SK-N-SH (cell line): ENCODE measurements at regions not wholly inside any gene's neighbourhood (a gene's known extent, or its start where the extent isn't known, plus 50 kb on each side); places are given as distances from the start of the nearest gene placed in this dataset.

Source experiments
- CTCF ChIA-PET: fragments of 300-600, 350-600 bp; formaldehyde crosslinking; extraction: SDS; loops from one replicate; lab custom pipeline; 2021; lab: Yijun Ruan, JAX
- POLR2A ChIA-PET: fragments of 350-600 bp; sonication (Branson Sonifier 250); formaldehyde crosslinking; extraction: SDS; loops from one replicate; lab custom pipeline; 2020; ENCODE audit warnings: antibody characterized with exemption, inconsistent platforms; lab: Yijun Ruan, JAX
- DNase-seq: peaks from one replicate; pipeline ENCODE4 v3.0.0; 2012
- H2AFZ ChIP-seq: fragments of 200-600 bp; sonication (generic); 2 replicates; pipeline ENCODE4 v1.8.1; 2016; ENCODE audit warnings: antibody characterized with exemption, mild to moderate bottlenecking, low read depth
- H3F3A ChIP-seq: fragments of 200-600 bp; sonication (generic); replicated peaks from 2 replicates; pipeline ENCODE3; 2016; ENCODE audit warnings: antibody characterized with exemption, mild to moderate bottlenecking; ENCODE audit not compliant: insufficient read depth
- H3K27ac ChIP-seq, 2 experiments: fragments of 200-500 bp in 1 of 2; fragments of 200-600 bp in 1 of 2; sonication (Bioruptor generic) in 1 of 2; sonication (generic), shearing (Covaris generic) in 1 of 2; 2 replicates each; pipeline versions ENCODE4 v1.5.1 to v1.6.1; 2014 to 2016; ENCODE audit warnings: low read depth in 2 of 2, inconsistent platforms in 1 of 2, low read length in 1 of 2, mild to moderate bottlenecking in 1 of 2, mixed read lengths in 1 of 2
- H3K27me3 ChIP-seq: fragments of 200-600 bp; sonication (generic), shearing (Covaris generic); 2 replicates; pipeline ENCODE4 v1.6.1; 2016; ENCODE audit warnings: mixed run types; ENCODE audit not compliant: insufficient read depth
- H3K36me3 ChIP-seq, 2 experiments: fragments of 200-500 bp in 1 of 2; fragments of 200-600 bp in 1 of 2; sonication (Bioruptor generic) in 1 of 2; sonication (generic) in 1 of 2; replicated peaks in 1 of 2; 2 replicates each; pipeline versions ENCODE3 to v1.5.1; 2014 to 2016; ENCODE audit warnings: low read length in 1 of 2, mild to moderate bottlenecking in 1 of 2; ENCODE audit not compliant: insufficient read depth in 2 of 2, control insufficient read depth in 1 of 2
- H3K4me1 ChIP-seq, 2 experiments: fragments of 200-500 bp in 1 of 2; fragments of 200-600 bp in 1 of 2; sonication (Bioruptor generic) in 1 of 2; sonication (generic), shearing (Covaris generic) in 1 of 2; 2 replicates each; pipeline versions ENCODE4 v1.5.1 to v1.6.1; 2014 to 2016; ENCODE audit warnings: low read depth in 1 of 2, low read length in 1 of 2, mixed run types in 1 of 2; ENCODE audit not compliant: insufficient read depth in 2 of 2, control insufficient read depth in 1 of 2
- H3K4me2 ChIP-seq: fragments of 200-600 bp; sonication (generic), shearing (Covaris generic); 2 replicates; pipeline ENCODE4 v1.6.1; 2017; ENCODE audit warnings: mixed run types
- H3K4me3 ChIP-seq, 2 experiments: fragments of 200-500 bp in 1 of 2; fragments of 200-600 bp in 1 of 2; sonication (Bioruptor generic) in 1 of 2; sonication (generic), shearing (Covaris generic) in 1 of 2; 2 replicates each; pipeline versions ENCODE4 v1.5.1 to v1.8.1; 2014 to 2016; ENCODE audit warnings: low read depth in 2 of 2, inconsistent platforms in 1 of 2, low read length in 1 of 2, mild to moderate bottlenecking in 1 of 2, mixed read lengths in 1 of 2, moderate library complexity in 1 of 2
- H3K79me2 ChIP-seq: fragments of 200-600 bp; sonication (generic); 2 replicates; pipeline ENCODE4 v1.8.1; 2017; ENCODE audit warnings: mild to moderate bottlenecking; ENCODE audit not compliant: insufficient read depth
- H3K9ac ChIP-seq: fragments of 200-600 bp; sonication (generic); 2 replicates; pipeline ENCODE4 v1.6.1; 2017; ENCODE audit warnings: mixed run types
- H3K9me2 ChIP-seq: fragments of 200-600 bp; sonication (generic); 2 replicates; pipeline ENCODE4 v1.6.1; 2017; ENCODE audit warnings: mixed run types
- H3K9me3 ChIP-seq: fragments of 200-600 bp; sonication (generic); 2 replicates; pipeline ENCODE4 v1.6.1; 2017; ENCODE audit warnings: mixed run types, mild to moderate bottlenecking, moderate library complexity
- H4K20me1 ChIP-seq: fragments of 200-600 bp; sonication (generic); 2 replicates; pipeline ENCODE4 v1.6.1; 2017; ENCODE audit warnings: mild to moderate bottlenecking, mixed run types; ENCODE audit not compliant: insufficient read depth
- CHD2 ChIP-seq: fragments of 150-350 bp; IDR thresholded peaks from 2 replicates; pipeline ENCODE4 v1.6.1; 2018; ENCODE audit warnings: low read length; ENCODE audit not compliant: partially characterized antibody
- CTCF ChIP-seq: fragments of 200-600 bp; sonication (generic); IDR thresholded peaks from 2 replicates; pipeline ENCODE4 v1.6.1; 2017; ENCODE audit warnings: antibody characterized with exemption, mild to moderate bottlenecking, moderate library complexity
- ELF1 ChIP-seq: IDR thresholded peaks from 2 replicates; pipeline ENCODE4 v1.4.0; 2012
- FOSL2 ChIP-seq: IDR thresholded peaks from 2 replicates; pipeline ENCODE4 v1.4.0; 2012; ENCODE audit warnings: low read depth, mild to moderate bottlenecking, moderate library complexity, borderline replicate concordance
- FOXM1 ChIP-seq: IDR thresholded peaks from 2 replicates; pipeline ENCODE4 v1.4.0; 2012; ENCODE audit warnings: low read depth, mild to moderate bottlenecking
- GATA2 ChIP-seq: sonication (generic); formaldehyde crosslinking; IDR thresholded peaks from 2 replicates; pipeline ENCODE4 v1.5.0; 2020; ENCODE audit warnings: mild to moderate bottlenecking, missing genetic modification reagents
- IRF3 ChIP-seq: fragments of 150-350 bp; IDR thresholded peaks from 2 replicates; pipeline ENCODE4 v1.6.1; 2016; ENCODE audit warnings: mild to moderate bottlenecking, low read depth, low read length
- JUND ChIP-seq: IDR thresholded peaks from 2 replicates; pipeline ENCODE4 v1.4.0; 2012
- MEF2A ChIP-seq: IDR thresholded peaks from 2 replicates; pipeline ENCODE4 v1.4.0; 2012; ENCODE audit warnings: low read depth, borderline replicate concordance
- MXI1 ChIP-seq: IDR thresholded peaks from 2 replicates; pipeline ENCODE4 v1.6.1; 2012; ENCODE audit warnings: mild to moderate bottlenecking, low read depth, low read length, improper control_type of control experiment
- NRF1 ChIP-seq: IDR thresholded peaks from 2 replicates; pipeline ENCODE4 v1.6.1; 2012; ENCODE audit warnings: low read depth, mild to moderate bottlenecking, low read length
- PBX3 ChIP-seq: IDR thresholded peaks from 2 replicates; pipeline ENCODE4; 2012
- POLR2AphosphoS5 ChIP-seq: IDR thresholded peaks from 2 replicates; pipeline ENCODE4 v1.6.1; 2012; ENCODE audit warnings: low read depth, low read length
- REST ChIP-seq: IDR thresholded peaks from 2 replicates; pipeline ENCODE4 v1.6.1; 2012; ENCODE audit warnings: mild to moderate bottlenecking, low read depth, low read length, moderate library complexity
- RXRA ChIP-seq: IDR thresholded peaks from 2 replicates; pipeline ENCODE4 v1.4.0; 2012; ENCODE audit warnings: low read depth, mild to moderate bottlenecking, borderline replicate concordance
- SIN3A ChIP-seq: IDR thresholded peaks from 2 replicates; pipeline ENCODE4 v1.6.1; 2012; ENCODE audit warnings: low read depth, mild to moderate bottlenecking, low read length, moderate library complexity, borderline replicate concordance
- SMC3 ChIP-seq: IDR thresholded peaks from 2 replicates; pipeline ENCODE4 v1.6.1; 2012; ENCODE audit warnings: low read depth, low read length, improper control_type of control experiment
- TEAD4 ChIP-seq: IDR thresholded peaks from 2 replicates; pipeline ENCODE4 v1.4.0; 2012; ENCODE audit warnings: mild to moderate bottlenecking, borderline replicate concordance; ENCODE audit not compliant: insufficient read depth
- USF2 ChIP-seq: fragments of 150-350 bp; IDR thresholded peaks from 2 replicates; pipeline ENCODE4 v1.6.1; 2017; ENCODE audit warnings: antibody characterized with exemption, low read length, low read depth, borderline replicate concordance
- ZBTB33 ChIP-seq: IDR thresholded peaks from 2 replicates; pipeline ENCODE4 v1.4.0; 2012; ENCODE audit warnings: low read depth, borderline replicate concordance
- WGBS: methylation state at CpG from one replicate; pipeline ENCODE4 v1.1.6; 2017; ENCODE audit warnings: low lambda C conversion rate; 5-methylcytosine and 5-hydroxymethylcytosine counted together

GRCh38 chr3:5296362-5296761, 108.9 kb downstream of the EDEM1 start (continued):
- no peak for TF ChIP-seq USF2
- TF ChIP-seq TEAD4 = no peak
- TF ChIP-seq SMC3 = no peak
- no peak for TF ChIP-seq ELF1
- no peak for TF ChIP-seq REST
- TF ChIP-seq GATA2 = no peak
- no peak for TF ChIP-seq IRF3
- TF ChIP-seq FOSL2 = no peak
- TF ChIP-seq MXI1 = no peak

- 7% methylated on average over 1 of the region's 1 CpG for WGBS
- CTCF ChIA-PET = interaction anchor here (0.9 kb wide), 1 partner anchor 502 kb away, joined by 3 read pairs; no protein-coding TSS in a partner anchor
- TF ChIP-seq FOXM1 = no peak
- no peak for TF ChIP-seq MEF2A
- no peak for TF ChIP-seq PBX3
- TF ChIP-seq POLR2AphosphoS5 = no peak
- TF ChIP-seq SIN3A = no peak
- TF ChIP-seq GATA2 = no peak
- TF ChIP-seq NRF1 = no peak
- TF ChIP-seq JUND = no peak
- no peak for TF ChIP-seq CHD2
- TF ChIP-seq RXRA = no peak
- TF ChIP-seq USF2 = no peak
- TF ChIP-seq ZBTB33 = no peak
- no peak for TF ChIP-seq CTCF
Observed at GRCh38 chr3:5297895-5298294, 110.4 kb downstream of the EDEM1 start.

More at GRCh38 chr3:5297895-5298294, 110.4 kb downstream of the EDEM1 start:
- peaks cover 7% of the 10 kb centered on the region for H3F3A ChIP-seq
- H3K4me2 ChIP-seq = peak overlapping the region; percentile 5; the same call in 1 of the 2 replicates
- no peak overlapping the region for H3K27ac ChIP-seq
- no peak overlapping the region for H3K4me3 ChIP-seq
- H3K4me1 ChIP-seq = peaks cover 0 to 7% of the 10 kb centered on the region in 2 experiments; a peak in 1 of 4 replicates
- H3K9me2 ChIP-seq = no peaks in the 10 kb centered on the region
- H3K36me3 ChIP-seq = no peaks in the 10 kb centered on the region
- H3K9me3 ChIP-seq = no peaks in the 10 kb centered on the region
- no peak overlapping the region for H3K9ac ChIP-seq
- H2AFZ ChIP-seq = peak overlapping the region; percentile 64; the same call in 1 of the 2 replicates
- no peaks in the 10 kb centered on the region for H3K27me3 ChIP-seq
- no peak for DNase-seq
- POLR2A ChIA-PET = no interaction called here
- H3K79me2 ChIP-seq = no peaks in the 10 kb centered on the region
- H4K20me1 ChIP-seq = no peaks in the 10 kb centered on the region
